WTC11 (cell line): ENCODE measurements at regions not wholly inside any gene's neighbourhood (a gene's known extent, or its start where the extent isn't known, plus 50 kb on each side); places are given as distances from the start of the nearest gene placed in this dataset.

Source experiments
- ATAC-seq: fragments of 200-7000 bp; cut with Tn5 transposase; 2 replicates; pipeline ENCODE4 v1.10.0; 2021; ENCODE audit warnings: mild to moderate bottlenecking, moderate library complexity
- CTCF ChIA-PET: fragments of 300-600 bp; sonication (Branson Sonifier 250); formaldehyde crosslinking; loops from one replicate; lab custom pipeline; 2021; ENCODE audit warnings: antibody characterized with exemption; lab: Charles Lee
- POLR2A ChIA-PET: fragments of 350-600 bp; sonication (Branson Sonifier 250); formaldehyde crosslinking; loops from one replicate; lab custom pipeline; 2021; ENCODE audit warnings: antibody characterized with exemption; lab: Charles Lee
- DNase-seq: peaks from one replicate; pipeline ENCODE4 v3.0.0; 2021; ENCODE audit warnings: low spot score
- H3K27ac Mint-ChIP-seq: 2 replicates; pipeline ENCODE4 v1.8.0; 2021; ENCODE audit warnings: mixed read lengths
- H3K27me3 Mint-ChIP-seq: 2 replicates; pipeline ENCODE4 v1.8.0; 2021; ENCODE audit warnings: low read depth, mild to moderate bottlenecking, moderate library complexity, mixed read lengths
- H3K36me3 Mint-ChIP-seq: 2 replicates; pipeline ENCODE4 v1.8.0; 2021; ENCODE audit warnings: mixed read lengths
- H3K4me1 Mint-ChIP-seq: 2 replicates; pipeline ENCODE4 v1.8.0; 2022; ENCODE audit warnings: mixed read lengths
- H3K4me3 Mint-ChIP-seq: 2 replicates; pipeline ENCODE4 v1.8.0; 2021; ENCODE audit warnings: mild to moderate bottlenecking, moderate library complexity, mixed read lengths
- H3K9me3 Mint-ChIP-seq: 2 replicates; pipeline ENCODE4 v1.8.0; 2021; ENCODE audit warnings: mixed read lengths
- CREM ChIP-seq: sonication (generic); formaldehyde crosslinking; IDR thresholded peaks from 2 replicates; pipeline ENCODE4 v1.8.1; 2022; ENCODE audit warnings: mild to moderate bottlenecking, missing genetic modification reagents, moderate library complexity
- FOXK1 ChIP-seq: sonication (generic); formaldehyde crosslinking; IDR thresholded peaks from 2 replicates; pipeline ENCODE4 v1.8.0; 2022; ENCODE audit warnings: mild to moderate bottlenecking, moderate library complexity, missing genetic modification reagents
- GRHL2 ChIP-seq: fragments of 250-450 bp; sonication (Bioruptor Pico); IDR thresholded peaks from 2 replicates; pipeline ENCODE4 v1.8.0; 2022; ENCODE audit warnings: mild to moderate bottlenecking, moderate library complexity; ENCODE audit not compliant: insufficient replicate concordance, severe bottlenecking
- GTF2I ChIP-seq: fragments of 250-450 bp; sonication (Bioruptor Pico); conservative IDR thresholded peaks from 2 replicates; pipeline ENCODE4 v1.4.0; 2021; ENCODE audit warnings: mild to moderate bottlenecking
- JUN ChIP-seq: sonication (generic); formaldehyde crosslinking; IDR thresholded peaks from 2 replicates; pipeline ENCODE4 v1.8.0; 2023; ENCODE audit warnings: mild to moderate bottlenecking, missing genetic modification reagents
- NR3C1 ChIP-seq: sonication (generic); formaldehyde crosslinking; conservative IDR thresholded peaks from 2 replicates; pipeline ENCODE4 v1.8.1; 2023; ENCODE audit warnings: low read depth, mild to moderate bottlenecking, missing genetic modification reagents
- OVOL2 ChIP-seq: fragments of 250-450 bp; sonication (Bioruptor Pico); IDR thresholded peaks from 2 replicates; pipeline ENCODE4 v1.9.0; 2021; ENCODE audit warnings: mild to moderate bottlenecking, borderline replicate concordance
- RORB ChIP-seq: fragments of 250-450 bp; sonication (Bioruptor Pico); IDR thresholded peaks from 2 replicates; pipeline ENCODE4 v1.9.0; 2021; ENCODE audit warnings: mild to moderate bottlenecking
- SMAD4 ChIP-seq: sonication (generic); formaldehyde crosslinking; IDR thresholded peaks from 2 replicates; pipeline ENCODE4 v1.8.0; 2022; ENCODE audit warnings: mild to moderate bottlenecking, missing genetic modification reagents
- ZNF121 ChIP-seq: sonication (generic); formaldehyde crosslinking; IDR thresholded peaks from 2 replicates; pipeline ENCODE4 v1.8.0; 2023; ENCODE audit warnings: missing genetic modification reagents
- ZNF138 ChIP-seq: sonication (generic); formaldehyde crosslinking; conservative IDR thresholded peaks from 2 replicates; pipeline ENCODE4 v1.8.1; 2022; ENCODE audit warnings: mild to moderate bottlenecking, moderate library complexity, missing genetic modification reagents
- TF ChIP-seq, protein P1 (sequence below): sonication (generic); formaldehyde crosslinking; IDR thresholded peaks from 2 replicates; pipeline ENCODE4 v1.8.0; 2022; ENCODE audit warnings: mild to moderate bottlenecking, missing genetic modification reagents
- TF ChIP-seq, protein P2 (sequence below): fragments of 250-450 bp; sonication (Bioruptor Pico); IDR thresholded peaks from 2 replicates; pipeline ENCODE4 v1.9.0; 2021; ENCODE audit warnings: mild to moderate bottlenecking, borderline replicate concordance
- TF ChIP-seq, protein P3 (sequence below): sonication (generic); formaldehyde crosslinking; conservative IDR thresholded peaks from 2 replicates; pipeline ENCODE4 v1.8.1; 2023; ENCODE audit warnings: mild to moderate bottlenecking, low read depth, missing genetic modification reagents, moderate library complexity
- TF ChIP-seq, protein P4 (sequence below): sonication (generic); formaldehyde crosslinking; IDR thresholded peaks from 2 replicates; pipeline ENCODE4 v1.8.0; 2023; ENCODE audit warnings: mild to moderate bottlenecking, missing genetic modification reagents
- TF ChIP-seq, protein P5 (sequence below): sonication (generic); formaldehyde crosslinking; IDR thresholded peaks from 2 replicates; pipeline ENCODE4 v1.8.1; 2023; ENCODE audit warnings: mild to moderate bottlenecking, missing genetic modification reagents
- TF ChIP-seq, protein P6 (sequence below): fragments of 250-450 bp; sonication (Bioruptor Pico); IDR thresholded peaks from 2 replicates; pipeline ENCODE4 v1.9.0; 2021; ENCODE audit warnings: mild to moderate bottlenecking
- TF ChIP-seq, protein P7 (sequence below): sonication (generic); formaldehyde crosslinking; IDR thresholded peaks from 2 replicates; pipeline ENCODE4 v1.8.1; 2022; ENCODE audit warnings: missing genetic modification reagents, borderline replicate concordance

DNA sequence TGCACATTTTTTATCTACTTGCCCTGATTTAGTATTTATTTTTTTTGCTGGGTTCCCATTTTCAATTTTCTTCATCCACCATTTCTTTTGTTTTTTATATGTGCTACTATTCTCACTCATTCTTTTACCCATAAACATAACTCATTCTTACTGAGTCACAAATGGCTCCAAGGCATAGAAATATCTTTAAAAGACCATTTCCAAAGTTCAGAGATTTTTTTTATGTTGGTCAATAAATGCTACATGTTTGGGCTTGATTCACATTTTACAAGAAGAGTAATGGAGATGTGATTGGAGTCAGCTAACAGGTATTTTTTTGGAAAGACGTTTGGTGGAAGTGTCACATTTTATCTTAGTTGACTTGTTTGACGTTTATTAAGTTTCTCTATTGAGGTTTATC, 1303.2 kb upstream of the LRRTM3 start (continued):
- TF ChIP-seq, protein P1, sequence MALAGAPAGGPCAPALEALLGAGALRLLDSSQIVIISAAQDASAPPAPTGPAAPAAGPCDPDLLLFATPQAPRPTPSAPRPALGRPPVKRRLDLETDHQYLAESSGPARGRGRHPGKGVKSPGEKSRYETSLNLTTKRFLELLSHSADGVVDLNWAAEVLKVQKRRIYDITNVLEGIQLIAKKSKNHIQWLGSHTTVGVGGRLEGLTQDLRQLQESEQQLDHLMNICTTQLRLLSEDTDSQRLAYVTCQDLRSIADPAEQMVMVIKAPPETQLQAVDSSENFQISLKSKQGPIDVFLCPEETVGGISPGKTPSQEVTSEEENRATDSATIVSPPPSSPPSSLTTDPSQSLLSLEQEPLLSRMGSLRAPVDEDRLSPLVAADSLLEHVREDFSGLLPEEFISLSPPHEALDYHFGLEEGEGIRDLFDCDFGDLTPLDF (CRISPR knock-in tag) = no peak
- TF ChIP-seq, protein P2, sequence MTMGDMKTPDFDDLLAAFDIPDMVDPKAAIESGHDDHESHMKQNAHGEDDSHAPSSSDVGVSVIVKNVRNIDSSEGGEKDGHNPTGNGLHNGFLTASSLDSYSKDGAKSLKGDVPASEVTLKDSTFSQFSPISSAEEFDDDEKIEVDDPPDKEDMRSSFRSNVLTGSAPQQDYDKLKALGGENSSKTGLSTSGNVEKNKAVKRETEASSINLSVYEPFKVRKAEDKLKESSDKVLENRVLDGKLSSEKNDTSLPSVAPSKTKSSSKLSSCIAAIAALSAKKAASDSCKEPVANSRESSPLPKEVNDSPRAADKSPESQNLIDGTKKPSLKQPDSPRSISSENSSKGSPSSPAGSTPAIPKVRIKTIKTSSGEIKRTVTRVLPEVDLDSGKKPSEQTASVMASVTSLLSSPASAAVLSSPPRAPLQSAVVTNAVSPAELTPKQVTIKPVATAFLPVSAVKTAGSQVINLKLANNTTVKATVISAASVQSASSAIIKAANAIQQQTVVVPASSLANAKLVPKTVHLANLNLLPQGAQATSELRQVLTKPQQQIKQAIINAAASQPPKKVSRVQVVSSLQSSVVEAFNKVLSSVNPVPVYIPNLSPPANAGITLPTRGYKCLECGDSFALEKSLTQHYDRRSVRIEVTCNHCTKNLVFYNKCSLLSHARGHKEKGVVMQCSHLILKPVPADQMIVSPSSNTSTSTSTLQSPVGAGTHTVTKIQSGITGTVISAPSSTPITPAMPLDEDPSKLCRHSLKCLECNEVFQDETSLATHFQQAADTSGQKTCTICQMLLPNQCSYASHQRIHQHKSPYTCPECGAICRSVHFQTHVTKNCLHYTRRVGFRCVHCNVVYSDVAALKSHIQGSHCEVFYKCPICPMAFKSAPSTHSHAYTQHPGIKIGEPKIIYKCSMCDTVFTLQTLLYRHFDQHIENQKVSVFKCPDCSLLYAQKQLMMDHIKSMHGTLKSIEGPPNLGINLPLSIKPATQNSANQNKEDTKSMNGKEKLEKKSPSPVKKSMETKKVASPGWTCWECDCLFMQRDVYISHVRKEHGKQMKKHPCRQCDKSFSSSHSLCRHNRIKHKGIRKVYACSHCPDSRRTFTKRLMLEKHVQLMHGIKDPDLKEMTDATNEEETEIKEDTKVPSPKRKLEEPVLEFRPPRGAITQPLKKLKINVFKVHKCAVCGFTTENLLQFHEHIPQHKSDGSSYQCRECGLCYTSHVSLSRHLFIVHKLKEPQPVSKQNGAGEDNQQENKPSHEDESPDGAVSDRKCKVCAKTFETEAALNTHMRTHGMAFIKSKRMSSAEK = no peak
- TF ChIP-seq, protein P3, sequence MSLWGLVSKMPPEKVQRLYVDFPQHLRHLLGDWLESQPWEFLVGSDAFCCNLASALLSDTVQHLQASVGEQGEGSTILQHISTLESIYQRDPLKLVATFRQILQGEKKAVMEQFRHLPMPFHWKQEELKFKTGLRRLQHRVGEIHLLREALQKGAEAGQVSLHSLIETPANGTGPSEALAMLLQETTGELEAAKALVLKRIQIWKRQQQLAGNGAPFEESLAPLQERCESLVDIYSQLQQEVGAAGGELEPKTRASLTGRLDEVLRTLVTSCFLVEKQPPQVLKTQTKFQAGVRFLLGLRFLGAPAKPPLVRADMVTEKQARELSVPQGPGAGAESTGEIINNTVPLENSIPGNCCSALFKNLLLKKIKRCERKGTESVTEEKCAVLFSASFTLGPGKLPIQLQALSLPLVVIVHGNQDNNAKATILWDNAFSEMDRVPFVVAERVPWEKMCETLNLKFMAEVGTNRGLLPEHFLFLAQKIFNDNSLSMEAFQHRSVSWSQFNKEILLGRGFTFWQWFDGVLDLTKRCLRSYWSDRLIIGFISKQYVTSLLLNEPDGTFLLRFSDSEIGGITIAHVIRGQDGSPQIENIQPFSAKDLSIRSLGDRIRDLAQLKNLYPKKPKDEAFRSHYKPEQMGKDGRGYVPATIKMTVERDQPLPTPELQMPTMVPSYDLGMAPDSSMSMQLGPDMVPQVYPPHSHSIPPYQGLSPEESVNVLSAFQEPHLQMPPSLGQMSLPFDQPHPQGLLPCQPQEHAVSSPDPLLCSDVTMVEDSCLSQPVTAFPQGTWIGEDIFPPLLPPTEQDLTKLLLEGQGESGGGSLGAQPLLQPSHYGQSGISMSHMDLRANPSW (CRISPR knock-in tag) = no peak

DNA sequence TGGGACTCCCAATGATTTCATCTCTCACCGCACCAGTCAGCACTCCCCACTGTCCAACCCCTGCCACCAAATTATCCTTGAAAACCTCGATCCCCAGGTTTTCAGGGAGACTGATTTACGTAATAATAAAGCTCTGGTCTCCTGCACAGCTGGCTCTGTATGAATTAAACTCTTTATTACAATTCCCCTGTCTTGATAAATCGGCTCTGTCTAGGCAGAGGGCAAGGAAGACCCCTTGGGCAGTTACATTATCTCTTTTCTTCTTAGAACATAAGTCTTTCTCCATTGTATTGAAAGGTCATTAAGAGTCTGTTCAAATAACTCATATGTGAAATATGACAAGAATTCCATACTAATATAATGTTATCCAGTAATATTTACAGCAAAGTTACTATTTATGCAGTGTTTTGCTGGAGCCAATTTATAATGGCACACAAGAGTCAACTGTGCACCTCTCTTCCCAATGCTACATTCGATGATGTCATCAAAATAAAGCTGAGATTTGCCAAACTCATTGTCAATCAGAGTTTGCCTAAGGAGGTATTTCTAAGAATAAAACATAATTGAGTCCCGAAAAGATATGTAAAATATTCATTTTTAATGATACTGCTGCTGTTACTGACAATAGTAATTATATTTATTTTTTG, 1297.2 kb upstream of the LRRTM3 start:
- CTCF ChIA-PET = no interaction called here
- Mint-ChIP-seq H3K27me3 (no peaks in the 10 kb centered on the region), H3K36me3 (peaks cover 9% of the 10 kb centered on the region), H3K9me3 (peaks cover 10% of the 10 kb centered on the region), H3K4me1 (peaks cover 24% of the 10 kb centered on the region), H3K4me3 (no peak overlapping the region), H3K27ac (no peak overlapping the region)
- POLR2A ChIA-PET = no interaction called here
- no peak for DNase-seq
- peak; percentile 30; the same call in 1 of the 2 replicates for ATAC-seq
- TF ChIP-seq FOXK1 (CRISPR knock-in tag) (no peak), NR3C1 (CRISPR knock-in tag) (no peak), JUN (CRISPR knock-in tag) (no peak), CREM (CRISPR knock-in tag) (no peak), RORB (CRISPR knock-in tag) (no peak), ZNF138 (no peak), GTF2I (no peak), ZNF121 (CRISPR knock-in tag) (no peak), OVOL2 (CRISPR knock-in tag) (no peak), GRHL2 (CRISPR knock-in tag) (no peak), SMAD4 (CRISPR knock-in tag) (no peak)
- TF ChIP-seq, protein P4, sequence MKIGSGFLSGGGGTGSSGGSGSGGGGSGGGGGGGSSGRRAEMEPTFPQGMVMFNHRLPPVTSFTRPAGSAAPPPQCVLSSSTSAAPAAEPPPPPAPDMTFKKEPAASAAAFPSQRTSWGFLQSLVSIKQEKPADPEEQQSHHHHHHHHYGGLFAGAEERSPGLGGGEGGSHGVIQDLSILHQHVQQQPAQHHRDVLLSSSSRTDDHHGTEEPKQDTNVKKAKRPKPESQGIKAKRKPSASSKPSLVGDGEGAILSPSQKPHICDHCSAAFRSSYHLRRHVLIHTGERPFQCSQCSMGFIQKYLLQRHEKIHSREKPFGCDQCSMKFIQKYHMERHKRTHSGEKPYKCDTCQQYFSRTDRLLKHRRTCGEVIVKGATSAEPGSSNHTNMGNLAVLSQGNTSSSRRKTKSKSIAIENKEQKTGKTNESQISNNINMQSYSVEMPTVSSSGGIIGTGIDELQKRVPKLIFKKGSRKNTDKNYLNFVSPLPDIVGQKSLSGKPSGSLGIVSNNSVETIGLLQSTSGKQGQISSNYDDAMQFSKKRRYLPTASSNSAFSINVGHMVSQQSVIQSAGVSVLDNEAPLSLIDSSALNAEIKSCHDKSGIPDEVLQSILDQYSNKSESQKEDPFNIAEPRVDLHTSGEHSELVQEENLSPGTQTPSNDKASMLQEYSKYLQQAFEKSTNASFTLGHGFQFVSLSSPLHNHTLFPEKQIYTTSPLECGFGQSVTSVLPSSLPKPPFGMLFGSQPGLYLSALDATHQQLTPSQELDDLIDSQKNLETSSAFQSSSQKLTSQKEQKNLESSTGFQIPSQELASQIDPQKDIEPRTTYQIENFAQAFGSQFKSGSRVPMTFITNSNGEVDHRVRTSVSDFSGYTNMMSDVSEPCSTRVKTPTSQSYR = no peak
- TF ChIP-seq, protein P5, sequence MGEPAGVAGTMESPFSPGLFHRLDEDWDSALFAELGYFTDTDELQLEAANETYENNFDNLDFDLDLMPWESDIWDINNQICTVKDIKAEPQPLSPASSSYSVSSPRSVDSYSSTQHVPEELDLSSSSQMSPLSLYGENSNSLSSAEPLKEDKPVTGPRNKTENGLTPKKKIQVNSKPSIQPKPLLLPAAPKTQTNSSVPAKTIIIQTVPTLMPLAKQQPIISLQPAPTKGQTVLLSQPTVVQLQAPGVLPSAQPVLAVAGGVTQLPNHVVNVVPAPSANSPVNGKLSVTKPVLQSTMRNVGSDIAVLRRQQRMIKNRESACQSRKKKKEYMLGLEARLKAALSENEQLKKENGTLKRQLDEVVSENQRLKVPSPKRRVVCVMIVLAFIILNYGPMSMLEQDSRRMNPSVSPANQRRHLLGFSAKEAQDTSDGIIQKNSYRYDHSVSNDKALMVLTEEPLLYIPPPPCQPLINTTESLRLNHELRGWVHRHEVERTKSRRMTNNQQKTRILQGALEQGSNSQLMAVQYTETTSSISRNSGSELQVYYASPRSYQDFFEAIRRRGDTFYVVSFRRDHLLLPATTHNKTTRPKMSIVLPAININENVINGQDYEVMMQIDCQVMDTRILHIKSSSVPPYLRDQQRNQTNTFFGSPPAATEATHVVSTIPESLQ (CRISPR knock-in tag) = no peak
- TF ChIP-seq, protein P6, sequence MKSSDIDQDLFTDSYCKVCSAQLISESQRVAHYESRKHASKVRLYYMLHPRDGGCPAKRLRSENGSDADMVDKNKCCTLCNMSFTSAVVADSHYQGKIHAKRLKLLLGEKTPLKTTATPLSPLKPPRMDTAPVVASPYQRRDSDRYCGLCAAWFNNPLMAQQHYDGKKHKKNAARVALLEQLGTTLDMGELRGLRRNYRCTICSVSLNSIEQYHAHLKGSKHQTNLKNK = no peak
- TF ChIP-seq, protein P7, sequence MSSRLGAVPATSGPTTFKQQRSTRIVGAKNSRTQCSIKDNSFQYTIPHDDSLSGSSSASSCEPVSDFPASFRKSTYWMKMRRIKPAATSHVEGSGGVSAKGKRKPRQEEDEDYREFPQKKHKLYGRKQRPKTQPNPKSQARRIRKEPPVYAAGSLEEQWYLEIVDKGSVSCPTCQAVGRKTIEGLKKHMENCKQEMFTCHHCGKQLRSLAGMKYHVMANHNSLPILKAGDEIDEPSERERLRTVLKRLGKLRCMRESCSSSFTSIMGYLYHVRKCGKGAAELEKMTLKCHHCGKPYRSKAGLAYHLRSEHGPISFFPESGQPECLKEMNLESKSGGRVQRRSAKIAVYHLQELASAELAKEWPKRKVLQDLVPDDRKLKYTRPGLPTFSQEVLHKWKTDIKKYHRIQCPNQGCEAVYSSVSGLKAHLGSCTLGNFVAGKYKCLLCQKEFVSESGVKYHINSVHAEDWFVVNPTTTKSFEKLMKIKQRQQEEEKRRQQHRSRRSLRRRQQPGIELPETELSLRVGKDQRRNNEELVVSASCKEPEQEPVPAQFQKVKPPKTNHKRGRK = no peak
